K562 (cell line): ENCODE measurements at regions not wholly inside any gene's neighbourhood (a gene's known extent, or its start where the extent isn't known, plus 50 kb on each side); places are given as distances from the start of the nearest gene placed in this dataset.

Source experiments
- ATAC-seq: fragments of 200-7000 bp; cut with Tn5 transposase; 3 replicates; pipeline ENCODE4 v1.9.1; 2020; ENCODE audit warnings: moderate library complexity
- BruUV-seq: library from RNA; stranded (reverse); fragments of 400-500 nt; replicated peaks from 2 replicates; lab custom pipeline; 2021; lab: Mats Ljungman, UMichigan
- CTCF ChIA-PET: fragments of 300-600 bp; formaldehyde crosslinking; extraction: SDS; loops from one replicate; lab custom pipeline; 2021; ENCODE audit warnings: low intra/inter-chr PET ratio; lab: Yijun Ruan, JAX
- POLR2A ChIA-PET: fragments of 300-600, 350-650 bp; sonication (Branson Sonifier 250); formaldehyde crosslinking; extraction: SDS; loops from one replicate; lab custom pipeline; 2021; ENCODE audit warnings: antibody characterized with exemption, inconsistent platforms; lab: Yijun Ruan, JAX
- DNase-seq, 4 experiments: peaks; one replicate each; pipeline versions ENCODE4 v3.0.0 to v3.0.0-alpha.2; 2011 to 2018; ENCODE audit warnings: low spot score in 3 of 4, mixed read lengths in 3 of 4; ENCODE audit errors: extremely low read depth in 1 of 4
- FAIRE-seq: peaks from 2 replicates; lab custom pipeline; 2011; peaks lifted over from hg19 to GRCh38; lab: Jason Lieb, UNC
- H2AFZ ChIP-seq: 2 replicates; pipeline ENCODE4 v1.6.0; 2011; ENCODE audit warnings: low read depth, low read length, control low read depth, inconsistent platforms
- H3K27ac ChIP-seq: fragments of 200-600 bp; 3 replicates; pipeline ENCODE4 v1.8.0; 2011; ENCODE audit warnings: low read depth, mild to moderate bottlenecking, control low read depth, inconsistent platforms, low read length, moderate library complexity, mixed read lengths; ENCODE audit errors: extremely low read depth
- H3K27me3 ChIP-seq, 2 experiments: fragments of 300-600 bp in 1 of 2; 2 replicates in 1 of 2; 3 replicates in 1 of 2; pipeline versions ENCODE4 v1.6.0 to v1.8.0; 2011; ENCODE audit warnings: inconsistent platforms in 2 of 2, low read length in 2 of 2, mild to moderate bottlenecking in 1 of 2, mixed read lengths in 1 of 2, moderate library complexity in 1 of 2; ENCODE audit not compliant: control insufficient read depth in 2 of 2, insufficient read depth in 2 of 2
- H3K36me3 ChIP-seq: fragments of 300-600 bp; 3 replicates; pipeline ENCODE4 v1.8.0; 2011; ENCODE audit warnings: mild to moderate bottlenecking, low read length, inconsistent platforms; ENCODE audit not compliant: control insufficient read depth, insufficient read depth
- H3K4me1 ChIP-seq, 2 experiments: fragments of 200-600 bp in 1 of 2; replicated peaks in 1 of 2; 2 replicates in 1 of 2; 3 replicates in 1 of 2; pipeline versions ENCODE4 v1.5.1 to v1.8.0; 2011; ENCODE audit warnings: inconsistent platforms in 2 of 2, low read length in 2 of 2, mild to moderate bottlenecking in 1 of 2, mixed read lengths in 1 of 2, moderate library complexity in 1 of 2; ENCODE audit not compliant: control insufficient read depth in 2 of 2, insufficient read depth in 2 of 2
- H3K4me2 ChIP-seq: 2 replicates; pipeline ENCODE4 v1.6.1; 2011; ENCODE audit warnings: low read length, control low read depth, inconsistent platforms, mixed read lengths; ENCODE audit not compliant: insufficient read depth
- H3K4me3 ChIP-seq: fragments of 200-600 bp; sonication (generic), shearing (Covaris generic); 2 replicates; pipeline ENCODE4 v1.5.1; 2016; ENCODE audit warnings: control low read depth, inconsistent platforms
- H3K79me2 ChIP-seq: fragments of 200-600 bp; 3 replicates; pipeline ENCODE4 v1.8.0; 2011; ENCODE audit warnings: low read length, inconsistent platforms; ENCODE audit not compliant: control insufficient read depth, insufficient read depth
- H3K9ac ChIP-seq, 2 experiments: 2 replicates each; pipeline versions ENCODE4 v1.6.0 to v1.6.1; 2011; ENCODE audit warnings: low read depth in 2 of 2, low read length in 2 of 2, control low read depth in 1 of 2, inconsistent platforms in 1 of 2, mild to moderate bottlenecking in 1 of 2, mixed read lengths in 1 of 2; ENCODE audit not compliant: insufficient read depth in 1 of 2
- H3K9me1 ChIP-seq: one replicate; pipeline ENCODE4 v1.6.0; 2011; ENCODE audit warnings: inconsistent platforms, mild to moderate bottlenecking, low read length, moderate library complexity; ENCODE audit not compliant: control insufficient read depth, insufficient read depth
- H3K9me3 ChIP-seq: replicated peaks from 2 replicates; pipeline ENCODE4 v1.5.1; 2011; ENCODE audit warnings: low read depth, low read length, inconsistent platforms; ENCODE audit not compliant: control insufficient read depth, insufficient read depth
- H4K20me1 ChIP-seq: replicated peaks from 2 replicates; pipeline ENCODE4 v1.6.1; 2011; ENCODE audit warnings: low read length, inconsistent platforms, mixed read lengths; ENCODE audit not compliant: control insufficient read depth, insufficient read depth
- MAFF ChIP-seq: IDR thresholded peaks from 2 replicates; pipeline ENCODE4 v1.6.1; 2012; ENCODE audit warnings: low read length, improper control_type of control experiment
- MAZ ChIP-seq, 2 experiments: fragments of 450-650 bp in 1 of 2; sonication (generic) in 1 of 2; formaldehyde crosslinking; IDR thresholded peaks in 1 of 2; conservative IDR thresholded peaks in 1 of 2; 2 replicates each; pipeline versions ENCODE4 v1.4.0 to v1.5.0; 2020; ENCODE audit warnings: mild to moderate bottlenecking in 1 of 2, missing genetic modification reagents in 1 of 2
- PCBP2 ChIP-seq: fragments of 200-400 bp; formaldehyde crosslinking; IDR thresholded peaks from 2 replicates; pipeline ENCODE4 v1.6.1; 2018; ENCODE audit warnings: low read length, low read depth, mild to moderate bottlenecking, moderate library complexity; ENCODE audit not compliant: poor library complexity, severe bottlenecking
- TFAM ChIP-seq: fragments of 250-450 bp; sonication (Bioruptor Pico); conservative IDR thresholded peaks from 2 replicates; pipeline ENCODE4 v1.5.0; 2021; ENCODE audit warnings: mild to moderate bottlenecking, moderate library complexity
- ZNF197 ChIP-seq: fragments of 200-800 bp; sonication (Bioruptor generic); IDR thresholded peaks from 2 replicates; pipeline ENCODE4 v1.6.1; 2016; ENCODE audit warnings: low read depth, missing genetic modification characterization, missing compliant biosample characterization
- ZNF24 ChIP-seq: fragments of 450-650 bp; IDR thresholded peaks from 2 replicates; pipeline ENCODE4 v1.6.1; 2016
- ZNF766 ChIP-seq: fragments of 200-800 bp; sonication (Bioruptor generic); conservative IDR thresholded peaks from 2 replicates; pipeline ENCODE4 v1.6.1; 2016; ENCODE audit warnings: missing genetic modification characterization, missing compliant biosample characterization
- WGBS: fragments of 100-300 bp; shearing (Covaris generic); methylation state at CpG from one replicate; pipeline ENCODE4 v1.1.6; 2016; ENCODE audit warnings: low coverage, mixed read lengths; ENCODE audit not compliant: insufficient coverage; ENCODE audit errors: missing lambda C conversion rate; 5-methylcytosine and 5-hydroxymethylcytosine counted together
- in situ Hi-C: fragments of 300-500 bp; cut with MboI; formaldehyde crosslinking; loops from 4 replicates; pipeline ENCODE4 v1.15.0; 2018; ENCODE audit warnings: inconsistent platforms, mixed read lengths
- intact Hi-C: fragments of 100-400 bp; cut with micrococcal nuclease; formaldehyde crosslinking; loops from 2 replicates; pipeline ENCODE4 v1.14.2; 2022
- TF ChIP-seq, protein P1 (sequence below): fragments of 150-350 bp; conservative IDR thresholded peaks from 2 replicates; pipeline ENCODE4 v1.6.1; 2014; ENCODE audit warnings: low read length
- TF ChIP-seq, protein P2 (sequence below), 2 experiments: fragments of 150-350 bp in 1 of 2; IDR thresholded peaks; 2 replicates each; pipeline ENCODE4 v1.6.1; 2012 to 2016; ENCODE audit warnings: low read depth in 2 of 2, low read length in 2 of 2, mild to moderate bottlenecking in 1 of 2, moderate library complexity in 1 of 2

DNA sequence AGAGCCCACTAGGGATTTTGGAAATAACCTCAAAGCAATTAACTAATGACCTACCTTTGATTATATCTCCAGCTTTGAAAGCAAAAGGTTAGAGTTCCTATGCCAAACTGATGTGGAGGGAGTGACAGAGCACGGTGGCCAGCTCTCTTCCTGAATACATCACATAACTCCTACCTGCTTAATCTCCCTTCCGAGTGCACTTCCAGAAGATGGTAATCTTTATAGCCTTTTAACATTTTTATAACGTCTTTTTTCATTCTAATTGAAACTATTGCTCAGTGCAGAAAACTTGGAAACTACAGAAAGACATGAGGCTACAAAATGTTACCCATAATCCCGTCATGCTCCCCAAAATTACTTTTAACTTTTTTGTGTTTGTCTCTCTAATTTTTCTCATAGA is 110.5 kb upstream of the COX10 start (continued):
- TF ChIP-seq, protein P1, sequence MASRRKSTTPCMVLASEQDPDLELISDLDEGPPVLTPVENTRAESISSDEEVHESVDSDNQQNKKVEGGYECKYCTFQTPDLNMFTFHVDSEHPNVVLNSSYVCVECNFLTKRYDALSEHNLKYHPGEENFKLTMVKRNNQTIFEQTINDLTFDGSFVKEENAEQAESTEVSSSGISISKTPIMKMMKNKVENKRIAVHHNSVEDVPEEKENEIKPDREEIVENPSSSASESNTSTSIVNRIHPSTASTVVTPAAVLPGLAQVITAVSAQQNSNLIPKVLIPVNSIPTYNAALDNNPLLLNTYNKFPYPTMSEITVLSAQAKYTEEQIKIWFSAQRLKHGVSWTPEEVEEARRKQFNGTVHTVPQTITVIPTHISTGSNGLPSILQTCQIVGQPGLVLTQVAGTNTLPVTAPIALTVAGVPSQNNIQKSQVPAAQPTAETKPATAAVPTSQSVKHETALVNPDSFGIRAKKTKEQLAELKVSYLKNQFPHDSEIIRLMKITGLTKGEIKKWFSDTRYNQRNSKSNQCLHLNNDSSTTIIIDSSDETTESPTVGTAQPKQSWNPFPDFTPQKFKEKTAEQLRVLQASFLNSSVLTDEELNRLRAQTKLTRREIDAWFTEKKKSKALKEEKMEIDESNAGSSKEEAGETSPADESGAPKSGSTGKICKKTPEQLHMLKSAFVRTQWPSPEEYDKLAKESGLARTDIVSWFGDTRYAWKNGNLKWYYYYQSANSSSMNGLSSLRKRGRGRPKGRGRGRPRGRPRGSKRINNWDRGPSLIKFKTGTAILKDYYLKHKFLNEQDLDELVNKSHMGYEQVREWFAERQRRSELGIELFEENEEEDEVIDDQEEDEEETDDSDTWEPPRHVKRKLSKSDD: no peak
- TF ChIP-seq PCBP2 (no peak), ZNF766 (CRISPR knock-in tag) (no peak), ZNF24 (no peak)

DNA sequence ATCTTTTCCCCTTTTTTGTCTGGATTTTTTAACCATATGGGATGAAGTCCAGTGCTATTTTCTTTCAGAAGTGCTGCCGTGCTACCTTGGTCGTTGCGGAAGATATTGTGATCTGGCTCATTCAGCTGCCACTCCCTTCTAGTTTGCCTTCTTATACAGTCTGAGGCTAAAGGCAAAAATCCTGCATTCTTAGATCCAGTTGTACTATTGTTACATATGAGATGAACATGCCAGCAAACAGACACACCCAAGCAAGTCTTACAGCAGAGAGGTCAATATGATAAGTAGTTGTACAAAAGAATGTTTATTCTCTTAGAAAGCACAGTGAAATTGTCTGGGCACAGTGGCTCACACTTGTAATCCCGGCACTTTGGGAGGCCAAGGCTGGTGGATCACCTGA is 108.0 kb upstream of the COX10 start:
- WGBS: 3% methylated on average over 4 of the region's 4 CpGs

More for the DNA sequence above, 108.0 kb upstream of the COX10 start:
- FAIRE-seq: no peak
- H3K4me1 ChIP-seq: no peaks in the 10 kb centered on the region
- H3K79me2 ChIP-seq: no peaks in the 10 kb centered on the region
- CTCF ChIA-PET: no interaction called here
- POLR2A ChIA-PET: no interaction called here
- no peak for DNase-seq
- no peak for TF ChIP-seq ZNF197 (CRISPR knock-in tag)
- no peak for TF ChIP-seq TFAM (CRISPR knock-in tag)
- TF ChIP-seq, protein P2, sequence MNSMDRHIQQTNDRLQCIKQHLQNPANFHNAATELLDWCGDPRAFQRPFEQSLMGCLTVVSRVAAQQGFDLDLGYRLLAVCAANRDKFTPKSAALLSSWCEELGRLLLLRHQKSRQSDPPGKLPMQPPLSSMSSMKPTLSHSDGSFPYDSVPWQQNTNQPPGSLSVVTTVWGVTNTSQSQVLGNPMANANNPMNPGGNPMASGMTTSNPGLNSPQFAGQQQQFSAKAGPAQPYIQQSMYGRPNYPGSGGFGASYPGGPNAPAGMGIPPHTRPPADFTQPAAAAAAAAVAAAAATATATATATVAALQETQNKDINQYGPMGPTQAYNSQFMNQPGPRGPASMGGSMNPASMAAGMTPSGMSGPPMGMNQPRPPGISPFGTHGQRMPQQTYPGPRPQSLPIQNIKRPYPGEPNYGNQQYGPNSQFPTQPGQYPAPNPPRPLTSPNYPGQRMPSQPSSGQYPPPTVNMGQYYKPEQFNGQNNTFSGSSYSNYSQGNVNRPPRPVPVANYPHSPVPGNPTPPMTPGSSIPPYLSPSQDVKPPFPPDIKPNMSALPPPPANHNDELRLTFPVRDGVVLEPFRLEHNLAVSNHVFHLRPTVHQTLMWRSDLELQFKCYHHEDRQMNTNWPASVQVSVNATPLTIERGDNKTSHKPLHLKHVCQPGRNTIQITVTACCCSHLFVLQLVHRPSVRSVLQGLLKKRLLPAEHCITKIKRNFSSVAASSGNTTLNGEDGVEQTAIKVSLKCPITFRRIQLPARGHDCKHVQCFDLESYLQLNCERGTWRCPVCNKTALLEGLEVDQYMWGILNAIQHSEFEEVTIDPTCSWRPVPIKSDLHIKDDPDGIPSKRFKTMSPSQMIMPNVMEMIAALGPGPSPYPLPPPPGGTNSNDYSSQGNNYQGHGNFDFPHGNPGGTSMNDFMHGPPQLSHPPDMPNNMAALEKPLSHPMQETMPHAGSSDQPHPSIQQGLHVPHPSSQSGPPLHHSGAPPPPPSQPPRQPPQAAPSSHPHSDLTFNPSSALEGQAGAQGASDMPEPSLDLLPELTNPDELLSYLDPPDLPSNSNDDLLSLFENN (IDR thresholded peaks at IDR 0.05; ENCODE audit: low read depth in 2 of 2, low read length in 2 of 2): no peak
- TF ChIP-seq MAZ (CRISPR knock-in tag; conservative IDR thresholded peaks at IDR 0.05 in 1 of 2, IDR thresholded peaks at IDR 0.05 in 1 of 2): no peak
- TF ChIP-seq MAFF: no peak
- TF ChIP-seq, all 486 proteins: peak for 0
- Histone ChIP-seq H3K9me3 (no peaks in the 10 kb centered on the region), H3K27ac (no peak overlapping the region), H3K9ac (no peak overlapping the region), H2AFZ (no peak overlapping the region), H3K36me3 (no peaks in the 10 kb centered on the region), H3K9me1 (no peaks in the 10 kb centered on the region), H3K4me2 (no peak overlapping the region), H3K4me3 (no peak overlapping the region), H3K27me3 (peaks cover 0 to 11% of the 10 kb centered on the region in 2 experiments; a peak in 1 of 5 replicates), H4K20me1 (no peaks in the 10 kb centered on the region)
- no peak for ATAC-seq
- intact Hi-C loops: no loop called here
- no TSS peak for BruUV-seq
- in situ Hi-C loops: no loop called here
